DOHH2 (cell line): ENCODE measurements at regions not wholly inside any gene's neighbourhood (a gene's known extent, or its start where the extent isn't known, plus 50 kb on each side); places are given as distances from the start of the nearest gene placed in this dataset.

ENCODE experiments used
- EZH2phosphoT487 ChIP-seq: fragments of 200-600 bp; sonication (generic); IDR thresholded peaks from 2 replicates; pipeline ENCODE4 v1.6.1; 2017; ENCODE audit warnings: borderline replicate concordance, mild to moderate bottlenecking, antibody characterized with exemption, low read length, moderate library complexity, mixed read lengths
- TF ChIP-seq, protein P1 (sequence below): fragments of 200-600 bp; sonication (generic); IDR thresholded peaks from one replicate; pipeline ENCODE4 v1.5.1; 2014; ENCODE audit warnings: antibody characterized with exemption, mild to moderate bottlenecking, low read depth, low read length; ENCODE audit not compliant: poor library complexity, severe bottlenecking

DNA sequence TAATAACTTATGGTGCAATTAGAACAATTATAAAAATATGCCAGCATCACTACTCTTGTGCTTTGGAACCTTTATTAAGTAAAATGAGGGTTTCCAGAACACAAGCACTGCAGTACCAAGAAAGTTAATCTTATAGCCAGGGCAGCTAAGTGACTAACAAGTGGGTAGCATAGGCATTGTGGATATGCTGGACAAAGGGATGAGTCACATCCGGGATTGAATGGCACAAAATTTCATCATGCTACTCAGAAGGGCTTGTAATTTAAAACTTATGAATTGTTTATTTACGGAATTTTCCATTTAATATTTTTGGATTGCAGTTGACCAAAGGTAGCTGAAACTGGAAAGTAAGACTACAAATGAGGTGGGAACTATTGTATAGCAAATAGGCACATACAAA is 250.6 kb downstream of the C7orf25 start:
- TF ChIP-seq, protein P1, sequence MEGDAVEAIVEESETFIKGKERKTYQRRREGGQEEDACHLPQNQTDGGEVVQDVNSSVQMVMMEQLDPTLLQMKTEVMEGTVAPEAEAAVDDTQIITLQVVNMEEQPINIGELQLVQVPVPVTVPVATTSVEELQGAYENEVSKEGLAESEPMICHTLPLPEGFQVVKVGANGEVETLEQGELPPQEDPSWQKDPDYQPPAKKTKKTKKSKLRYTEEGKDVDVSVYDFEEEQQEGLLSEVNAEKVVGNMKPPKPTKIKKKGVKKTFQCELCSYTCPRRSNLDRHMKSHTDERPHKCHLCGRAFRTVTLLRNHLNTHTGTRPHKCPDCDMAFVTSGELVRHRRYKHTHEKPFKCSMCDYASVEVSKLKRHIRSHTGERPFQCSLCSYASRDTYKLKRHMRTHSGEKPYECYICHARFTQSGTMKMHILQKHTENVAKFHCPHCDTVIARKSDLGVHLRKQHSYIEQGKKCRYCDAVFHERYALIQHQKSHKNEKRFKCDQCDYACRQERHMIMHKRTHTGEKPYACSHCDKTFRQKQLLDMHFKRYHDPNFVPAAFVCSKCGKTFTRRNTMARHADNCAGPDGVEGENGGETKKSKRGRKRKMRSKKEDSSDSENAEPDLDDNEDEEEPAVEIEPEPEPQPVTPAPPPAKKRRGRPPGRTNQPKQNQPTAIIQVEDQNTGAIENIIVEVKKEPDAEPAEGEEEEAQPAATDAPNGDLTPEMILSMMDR, result no peak
- TF ChIP-seq EZH2phosphoT487, result no peak
